Left colon (tissue), 2 donors: ENCODE measurements at regions not wholly inside any gene's neighbourhood (a gene's known extent, or its start where the extent isn't known, plus 50 kb on each side); places are given as distances from the start of the nearest gene placed in this dataset.
A peak's percentile ranks its signal among the peaks of the same experiment; 100 is the strongest.

Experiments
- ATAC-seq: fragments of 200-7000 bp; cut with Tn5 transposase; one replicate; pipeline ENCODE4 v1.9.1; 2020; ENCODE audit warnings: mild to moderate bottlenecking, moderate library complexity
- DNase-seq, 2 donors: peaks; one replicate each; pipeline ENCODE4 v3.0.0-alpha.2; 2020
- intact Hi-C, 2 donors: fragments of 100-400 bp; cut with DNase I in 1 of 2; cut with micrococcal nuclease in 1 of 2; formaldehyde crosslinking; loops; one replicate each; pipeline versions ENCODE4 v1.11.2 to v1.14.0; 2022; cut with DNase I, micrococcal nuclease
- donor health status: DM: no; HTN: no; CAD: no.
- donor health status: DM: yes; HTN: yes; CAD: no.

DNA sequence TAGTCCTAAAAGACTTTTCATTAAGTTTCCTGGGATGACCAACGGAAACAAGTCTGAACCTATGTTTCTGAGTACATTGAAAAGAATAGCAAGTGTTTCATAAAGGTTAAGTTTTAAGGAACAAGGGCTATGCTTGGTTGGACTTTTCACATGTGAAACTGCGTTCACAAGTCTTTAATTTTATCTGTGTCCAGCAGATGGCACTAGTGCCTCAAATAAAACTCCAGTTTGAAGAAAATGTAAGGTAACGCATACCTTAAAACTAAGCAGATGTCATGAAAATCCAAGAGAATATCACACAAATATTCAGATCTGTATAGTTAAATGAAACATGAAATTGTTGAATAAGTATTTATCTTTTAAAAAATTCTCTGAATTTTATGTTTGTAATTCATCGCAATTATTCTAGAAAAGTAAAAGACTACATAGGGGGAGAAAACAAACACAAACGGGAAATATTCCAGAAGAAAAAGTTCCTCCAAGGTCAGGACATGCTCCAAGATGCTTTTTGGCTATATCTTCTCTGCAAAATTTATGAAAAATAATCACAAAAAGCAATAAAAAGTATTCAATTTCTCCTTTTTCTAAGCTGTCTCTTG lies 89.6 kb upstream of the MAD2L1 start:
- no peak for DNase-seq
- intact Hi-C loops = loop anchor here in 1 of 2 donors (5.0 kb wide), 1 partner anchor 941 kb away; no protein-coding TSS in a partner anchor
- peak; percentile 51 for ATAC-seq

GRCh38 chr4:120155287-120155686 lies 88.6 kb upstream of the MAD2L1 start:
- intact Hi-C loops = loop anchor here in 1 of 2 donors (5.0 kb wide), 1 partner anchor 942 kb away; no protein-coding TSS in a partner anchor
- DNase-seq (no peak), ATAC-seq (no peak)

GRCh38 chr4:120144634-120145033 lies 78.0 kb upstream of the MAD2L1 start:
- ATAC-seq = no peak
- intact Hi-C loops = no loop called here

DNA sequence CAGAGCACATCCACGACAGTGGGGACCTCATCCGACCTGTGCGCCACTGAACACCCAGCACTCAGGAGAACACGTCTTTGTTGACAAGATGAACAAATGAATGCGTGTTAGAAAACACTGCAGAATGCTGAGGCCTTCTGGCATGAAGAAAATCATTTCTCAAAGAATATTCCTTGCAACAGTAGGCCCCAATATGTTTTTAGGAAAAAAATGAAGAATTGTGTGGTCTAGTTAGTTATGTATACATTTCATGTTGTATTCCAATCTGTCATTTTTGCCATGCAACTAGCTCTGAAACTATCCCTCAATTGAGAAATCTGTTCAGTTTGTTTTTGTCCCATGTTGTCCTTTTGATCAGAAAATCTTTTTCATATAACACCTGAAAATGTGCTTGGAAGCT lies 77.4 kb upstream of the MAD2L1 start:
- ATAC-seq (no peak), DNase-seq (no peak)
- intact Hi-C loops = no loop called here

More at GRCh38 chr4:120144634-120145033, 78.0 kb upstream of the MAD2L1 start:
- no peak for DNase-seq

- intact Hi-C loops = no loop called here
- ATAC-seq (no peak), DNase-seq (no peak)
These were observed 72.7 kb upstream of the MAD2L1 start for GRCh38 chr4:120139392-120139791.

DNA sequence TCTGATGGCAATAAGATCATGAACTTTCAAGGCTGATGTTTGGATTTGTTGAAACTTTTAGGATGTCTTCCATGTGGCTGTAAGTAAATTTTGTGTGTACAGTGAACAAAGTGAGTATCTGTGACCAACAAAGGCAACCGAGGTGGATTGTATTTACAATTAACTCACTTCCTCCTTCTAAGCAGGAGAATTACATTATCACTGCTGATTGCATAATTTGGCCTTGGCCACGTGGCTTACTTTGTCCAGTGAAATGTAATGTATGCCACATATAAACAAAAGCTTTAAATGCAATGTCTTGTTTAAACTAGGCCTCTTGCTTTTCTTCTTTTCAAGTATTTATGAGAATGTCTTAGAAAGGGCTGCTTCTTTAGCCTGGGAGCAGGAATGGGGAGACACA lies 66.3 kb upstream of the MAD2L1 start:
- intact Hi-C loops = no loop called here
- ATAC-seq = peak; percentile 31

GRCh38 chr4:120130786-120131185 lies 64.1 kb upstream of the MAD2L1 start:
- ATAC-seq = no peak
- DNase-seq = no peak
- intact Hi-C loops = no loop called here

More for the DNA sequence above, 66.3 kb upstream of the MAD2L1 start:
- no peak for DNase-seq
